ENCODE measurements at regions not wholly inside any gene's neighbourhood (a gene's known extent, or its start where the extent isn't known, plus 50 kb on each side); places are given as distances from the start of the nearest gene placed in this dataset.

GRCh38 chr6:169395080-169395805 lies 141.6 kb upstream of the THBS2 start:
- Histone ChIP-seq H3K4me3 (ENCODE audit: control insufficient read depth in 2 of 3, extremely low read depth in 1 of 3, insufficient read depth in 2 of 3, low read depth in 1 of 3, low read length in 3 of 3) (no peak overlapping the region), H3K27me3 (ENCODE audit: control insufficient read depth, extremely low read depth, insufficient read depth, low read length) (no peaks in the 10 kb centered on the region), H3K9me3 (ENCODE audit: control insufficient read depth, low read depth, low read length) (no peaks in the 10 kb centered on the region), H4K20me1 (ENCODE audit: control insufficient read depth, extremely low read depth, insufficient read depth, low read length) (no peaks in the 10 kb centered on the region), H3K9me1 (ENCODE audit: control insufficient read depth, extremely low read depth, insufficient read depth, low read length) (no peaks in the 10 kb centered on the region), H3K36me3 (ENCODE audit: control insufficient read depth in 2 of 2, extremely low read depth in 1 of 2, insufficient read depth in 2 of 2, low read length in 2 of 2) (no peaks in the 10 kb centered on the region), H3K79me2 (ENCODE audit: control insufficient read depth, insufficient read depth, low read length) (no peaks in the 10 kb centered on the region), H2AFZ (ENCODE audit: control insufficient read depth, low read length) (no peak overlapping the region), H3K4me1 (ENCODE audit: control insufficient read depth, extremely low read depth, insufficient read depth, low read length) (no peaks in the 10 kb centered on the region), H3K4me2 (ENCODE audit: control insufficient read depth, extremely low read depth, insufficient read depth, low read depth, low read length) (no peak overlapping the region), H3K27ac (ENCODE audit: control insufficient read depth, insufficient read depth, low read length) (no peak overlapping the region), H3K9ac (ENCODE audit: control insufficient read depth, extremely low read depth, insufficient read depth, low read length) (no peak overlapping the region)
- FAIRE-seq: no peak
- DNase-seq (ENCODE audit: low read depth, low spot score): no peak
- dilution Hi-C loops (cut with MboI; ENCODE audit: extremely low pct_ligation_motif_present, low sequenced_read_pairs): no loop called here
- TF ChIP-seq CTCF (optimal IDR thresholded peaks at IDR 0.05 in 1 of 3, IDR thresholded peaks at IDR 0.05 in 1 of 3, conservative IDR thresholded peaks at IDR 0.05 in 1 of 3; ENCODE audit: extremely low read depth in 1 of 3, insufficient read depth in 2 of 3, low read length in 3 of 3) (no peak), EZH2 (IDR thresholded peaks at IDR 0.05; ENCODE audit: low read length) (no peak)

GRCh38 chr6:169393753-169394152 lies 140.1 kb upstream of the THBS2 start:
- FAIRE-seq: no peak
- no peaks in the 10 kb centered on the region for H3K4me1 ChIP-seq (ENCODE audit: control insufficient read depth, extremely low read depth, insufficient read depth, low read length)
- H3K79me2 ChIP-seq (ENCODE audit: control insufficient read depth, insufficient read depth, low read length): no peaks in the 10 kb centered on the region
- H4K20me1 ChIP-seq (ENCODE audit: control insufficient read depth, extremely low read depth, insufficient read depth, low read length): no peaks in the 10 kb centered on the region
- dilution Hi-C loops (cut with MboI; ENCODE audit: extremely low pct_ligation_motif_present, low sequenced_read_pairs): no loop called here
- no peak overlapping the region for H3K9ac ChIP-seq (ENCODE audit: control insufficient read depth, extremely low read depth, insufficient read depth, low read length)
- no peak overlapping the region for H3K4me3 ChIP-seq (ENCODE audit: control insufficient read depth in 2 of 3, extremely low read depth in 1 of 3, insufficient read depth in 2 of 3, low read depth in 1 of 3, low read length in 3 of 3)
- no peak overlapping the region for H3K27ac ChIP-seq (ENCODE audit: control insufficient read depth, insufficient read depth, low read length)
- H3K4me2 ChIP-seq (ENCODE audit: control insufficient read depth, extremely low read depth, insufficient read depth, low read depth, low read length): no peak overlapping the region
- DNase-seq (ENCODE audit: low read depth, low spot score): no peak
- H3K9me3 ChIP-seq (ENCODE audit: control insufficient read depth, low read depth, low read length): no peaks in the 10 kb centered on the region
- TF ChIP-seq EZH2 (IDR thresholded peaks at IDR 0.05; ENCODE audit: low read length): no peak
- no peak for TF ChIP-seq CTCF (optimal IDR thresholded peaks at IDR 0.05 in 1 of 3, IDR thresholded peaks at IDR 0.05 in 1 of 3, conservative IDR thresholded peaks at IDR 0.05 in 1 of 3; ENCODE audit: extremely low read depth in 1 of 3, insufficient read depth in 2 of 3, low read length in 3 of 3)
- no peaks in the 10 kb centered on the region for H3K9me1 ChIP-seq (ENCODE audit: control insufficient read depth, extremely low read depth, insufficient read depth, low read length)
- no peaks in the 10 kb centered on the region for H3K27me3 ChIP-seq (ENCODE audit: control insufficient read depth, extremely low read depth, insufficient read depth, low read length)
- no peaks in the 10 kb centered on the region for H3K36me3 ChIP-seq (ENCODE audit: control insufficient read depth in 2 of 2, extremely low read depth in 1 of 2, insufficient read depth in 2 of 2, low read length in 2 of 2)
- no peak overlapping the region for H2AFZ ChIP-seq (ENCODE audit: control insufficient read depth, low read length)

Measured in keratinocyte (primary cell).